Immature natural killer cell (primary cell): ENCODE measurements at regions not wholly inside any gene's neighbourhood (a gene's known extent, or its start where the extent isn't known, plus 50 kb on each side); places are given as distances from the start of the nearest gene placed in this dataset.

Source experiments
- DNase-seq, 3 donors: peaks; one replicate each; pipeline ENCODE4 v3.0.0; 2022; ENCODE audit warnings: mixed read lengths in 1 of 3
- H3K27ac Mint-ChIP-seq, 6 donors: one replicate each; pipeline ENCODE4 v1.8.0; 2020; ENCODE audit warnings: mixed read lengths in 6 of 6, mild to moderate bottlenecking in 5 of 6, inconsistent platforms in 4 of 6, moderate library complexity in 3 of 6
- H3K27me3 Mint-ChIP-seq, 3 donors: one replicate each; pipeline ENCODE4 v1.8.0; 2020 to 2021; ENCODE audit warnings: low read depth in 3 of 3, mild to moderate bottlenecking in 3 of 3, mixed read lengths in 3 of 3, moderate library complexity in 3 of 3, inconsistent platforms in 1 of 3
- H3K36me3 Mint-ChIP-seq, 3 donors: one replicate each; pipeline ENCODE4 v1.8.0; 2020; ENCODE audit warnings: mixed read lengths in 3 of 3, inconsistent platforms in 2 of 3, mild to moderate bottlenecking in 2 of 3
- H3K4me1 Mint-ChIP-seq, 2 donors: one replicate each; pipeline ENCODE4 v1.8.0; 2020; ENCODE audit warnings: inconsistent platforms in 2 of 2, mild to moderate bottlenecking in 2 of 2, mixed read lengths in 2 of 2, moderate library complexity in 1 of 2
- H3K4me3 Mint-ChIP-seq, 5 donors: one replicate each; pipeline ENCODE4 v1.8.0; 2020; ENCODE audit warnings: mild to moderate bottlenecking in 5 of 5, mixed read lengths in 5 of 5, inconsistent platforms in 3 of 5, moderate library complexity in 3 of 5
- H3K9me3 Mint-ChIP-seq, 6 donors: one replicate each; pipeline ENCODE4 v1.8.0; 2020; ENCODE audit warnings: mild to moderate bottlenecking in 6 of 6, mixed read lengths in 6 of 6, inconsistent platforms in 4 of 6, moderate library complexity in 3 of 6

DNA sequence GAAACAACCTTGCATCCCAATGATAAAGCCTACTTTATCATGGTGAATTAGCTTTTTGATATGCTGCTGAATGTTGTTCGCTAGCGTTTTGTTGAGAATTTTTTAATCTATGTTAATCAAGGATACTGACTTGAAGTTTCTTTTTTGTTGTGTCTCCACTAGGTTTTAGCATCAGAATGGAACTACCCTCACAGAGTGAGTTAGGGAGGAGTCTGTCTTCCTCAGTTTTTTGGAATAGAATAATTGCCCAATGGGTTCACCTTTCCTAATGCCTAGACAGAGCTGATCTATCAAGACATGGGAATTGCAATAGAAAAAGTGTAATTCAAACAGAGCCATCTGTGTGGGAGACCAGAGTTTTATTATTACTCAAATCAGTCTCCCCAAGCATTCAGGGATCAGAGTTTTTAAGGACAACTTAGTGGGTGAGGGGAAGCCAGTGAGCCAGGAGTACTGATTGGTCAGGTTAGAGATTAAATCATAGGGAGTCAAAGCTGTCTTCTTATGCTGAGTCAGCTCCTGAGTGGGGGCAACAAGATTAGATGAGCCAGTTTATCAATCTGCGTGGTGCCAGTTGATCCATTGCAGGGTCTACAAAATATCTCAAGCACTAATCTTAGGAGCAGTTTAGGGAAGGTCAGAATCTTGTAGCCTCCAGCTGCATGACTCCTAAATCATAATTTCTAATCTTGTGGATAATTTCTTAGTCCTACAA is 237.4 kb upstream of the PPP2R3A start:
- Mint-ChIP-seq H3K27me3 (peaks cover 0 to 2% (median 2%) of the 10 kb centered on the region in 3 donors), H3K4me3 (no peak overlapping the region), H3K27ac (no peak overlapping the region), H3K36me3 (no peaks in the 10 kb centered on the region), H3K9me3 (peaks cover 2 to 36% (median 15%) of the 10 kb centered on the region in 6 donors), H3K4me1 (no peaks in the 10 kb centered on the region)
- no peak for DNase-seq

DNA sequence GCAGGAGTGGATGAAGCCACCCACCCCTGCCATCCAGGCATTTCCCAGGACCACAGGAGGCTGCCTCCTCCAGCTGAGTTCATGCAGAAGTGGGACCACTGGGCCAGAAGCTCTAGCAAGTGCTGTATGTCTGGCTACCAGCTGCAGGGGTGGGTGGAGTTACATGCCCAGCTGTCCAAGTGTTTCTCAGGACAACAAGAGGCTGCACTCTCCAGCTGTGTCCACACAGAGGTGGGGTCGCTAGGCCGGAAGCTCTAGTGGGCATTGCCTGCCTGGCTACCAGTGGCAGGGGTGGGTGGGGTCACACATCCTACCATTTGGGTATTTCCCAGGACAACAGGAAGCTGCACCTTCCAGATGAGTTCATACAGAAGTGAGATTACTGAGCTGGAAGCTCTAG is 234.0 kb upstream of the PPP2R3A start:
- Mint-ChIP-seq H3K36me3 (peaks cover 0 to 5% (median 0%) of the 10 kb centered on the region in 3 donors), H3K4me3 (no peak overlapping the region), H3K27ac (no peak overlapping the region), H3K27me3 (peaks cover 0 to 2% (median 2%) of the 10 kb centered on the region in 3 donors), H3K9me3 (peaks cover 9 to 39% (median 17%) of the 10 kb centered on the region in 6 donors), H3K4me1 (no peaks in the 10 kb centered on the region)
- DNase-seq: no peak

- no peak overlapping the region for H3K4me3 Mint-ChIP-seq
- H3K36me3 Mint-ChIP-seq: peaks cover 0 to 5% (median 0%) of the 10 kb centered on the region in 3 donors
- no peaks in the 10 kb centered on the region for H3K4me1 Mint-ChIP-seq
- no peak for DNase-seq
- H3K27ac Mint-ChIP-seq: no peak overlapping the region
- H3K27me3 Mint-ChIP-seq: no peaks in the 10 kb centered on the region
- H3K9me3 Mint-ChIP-seq: peaks cover 7 to 49% (median 25%) of the 10 kb centered on the region in 6 donors
Measured at GRCh38 chr3:135736740-135737139, 228.8 kb upstream of the PPP2R3A start.

DNA sequence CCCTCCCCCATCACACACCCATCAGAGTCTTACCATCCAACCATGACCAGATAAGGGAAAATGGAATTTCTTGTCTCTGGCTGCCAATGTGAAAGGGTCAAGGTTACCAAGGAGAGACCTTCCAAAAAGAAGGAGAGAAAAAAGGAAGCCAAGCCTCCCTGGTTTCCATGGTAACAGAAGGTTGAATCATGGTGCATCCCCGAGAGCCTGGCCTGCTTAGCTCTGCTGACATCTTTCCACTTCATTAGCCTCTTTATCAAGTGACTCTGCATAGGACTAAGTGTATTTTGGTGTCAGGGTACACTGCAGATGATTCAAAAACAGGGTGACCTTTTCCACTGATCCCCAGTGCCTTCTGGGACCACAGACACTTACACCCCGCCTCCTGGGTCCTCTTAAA is 225.7 kb upstream of the PPP2R3A start:
- Mint-ChIP-seq H3K27ac (no peak overlapping the region), H3K4me1 (no peaks in the 10 kb centered on the region), H3K4me3 (no peak overlapping the region), H3K9me3 (peaks cover 8 to 36% (median 20%) of the 10 kb centered on the region in 6 donors), H3K36me3 (peaks cover 0 to 5% (median 0%) of the 10 kb centered on the region in 3 donors), H3K27me3 (no peaks in the 10 kb centered on the region)
- DNase-seq: no peak

DNA sequence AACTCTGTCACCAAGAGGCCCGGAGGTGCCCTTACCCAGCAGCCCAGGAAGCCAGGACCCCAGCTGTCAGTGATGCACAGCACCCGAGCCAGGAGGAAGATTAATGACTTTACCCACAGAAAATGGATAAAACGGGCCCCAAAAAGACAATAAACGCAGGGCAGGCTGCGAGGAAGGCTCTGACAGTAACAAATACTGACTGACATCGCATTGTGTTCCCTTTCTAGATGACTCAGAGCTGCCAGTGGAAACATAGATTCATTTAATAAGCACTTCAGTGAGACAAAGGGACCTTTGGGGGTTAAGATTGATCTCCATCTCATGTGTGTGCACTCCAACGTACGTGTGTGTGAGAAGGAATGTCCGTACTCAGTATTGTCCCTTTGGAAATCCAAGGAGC is 225.3 kb upstream of the PPP2R3A start:
- peaks cover 0 to 5% (median 0%) of the 10 kb centered on the region in 3 donors for H3K36me3 Mint-ChIP-seq
- DNase-seq: no peak
- H3K9me3 Mint-ChIP-seq: peaks cover 6 to 36% (median 18%) of the 10 kb centered on the region in 6 donors
- H3K27me3 Mint-ChIP-seq: no peaks in the 10 kb centered on the region
- no peaks in the 10 kb centered on the region for H3K4me1 Mint-ChIP-seq
- H3K27ac Mint-ChIP-seq: no peak overlapping the region
- H3K4me3 Mint-ChIP-seq: no peak overlapping the region

DNA sequence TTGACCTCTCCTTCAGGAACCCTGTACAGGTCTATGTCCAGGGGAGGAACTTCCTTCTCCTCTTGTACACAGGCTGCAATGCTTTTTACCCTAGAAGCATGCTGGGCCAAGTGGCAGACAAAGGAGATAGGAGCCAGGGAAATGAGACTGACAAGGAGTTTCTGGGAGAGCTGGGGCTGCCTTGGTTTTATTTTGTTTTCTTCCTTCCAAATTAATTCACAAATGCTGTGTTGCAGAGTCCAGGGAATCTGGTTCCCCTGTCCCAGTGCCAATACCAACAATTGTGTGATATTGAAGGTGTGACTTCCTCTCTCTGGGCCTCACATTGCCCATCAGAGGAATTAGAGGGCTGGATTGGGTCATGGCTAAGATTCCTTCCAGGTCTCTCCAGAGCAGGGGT is 224.8 kb upstream of the PPP2R3A start:
- DNase-seq: no peak
- Mint-ChIP-seq H3K27me3 (no peaks in the 10 kb centered on the region), H3K27ac (no peak overlapping the region), H3K36me3 (peaks cover 0 to 4% (median 0%) of the 10 kb centered on the region in 3 donors), H3K4me1 (no peaks in the 10 kb centered on the region), H3K4me3 (no peak overlapping the region), H3K9me3 (peaks cover 4 to 32% (median 17%) of the 10 kb centered on the region in 6 donors)

- no peak overlapping the region for H3K4me3 Mint-ChIP-seq
- no peaks in the 10 kb centered on the region for H3K4me1 Mint-ChIP-seq
- no peaks in the 10 kb centered on the region for H3K36me3 Mint-ChIP-seq
- no peak overlapping the region for H3K27ac Mint-ChIP-seq
- H3K27me3 Mint-ChIP-seq: peaks cover 0 to 2% (median 2%) of the 10 kb centered on the region in 3 donors
- no peak for DNase-seq
- peaks cover 0 to 11% (median 3%) of the 10 kb centered on the region in 6 donors for H3K9me3 Mint-ChIP-seq
Measured at GRCh38 chr3:135751991-135752390, 213.5 kb upstream of the PPP2R3A start.

DNA sequence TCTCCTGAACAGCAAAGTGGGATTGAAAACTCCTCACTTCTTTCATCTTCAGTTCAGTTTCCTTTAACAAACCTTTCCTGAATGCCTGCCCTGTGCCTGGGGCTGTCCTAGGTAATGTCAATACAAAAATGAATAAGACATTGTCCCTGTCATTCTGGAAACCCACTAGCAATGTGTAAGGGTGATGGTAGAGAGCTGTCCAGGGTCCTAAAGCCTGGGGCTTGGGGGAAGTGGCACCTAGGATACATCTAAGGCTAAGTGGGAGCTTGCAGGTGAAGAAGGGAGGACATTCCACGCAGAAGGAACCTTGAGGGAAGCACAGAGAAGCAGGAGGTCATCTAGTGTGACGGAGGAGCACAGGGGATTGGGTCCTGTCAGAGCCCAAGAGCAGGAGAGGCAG is 212.7 kb upstream of the PPP2R3A start:
- Mint-ChIP-seq H3K4me3 (no peak overlapping the region), H3K9me3 (peaks cover 0 to 11% (median 5%) of the 10 kb centered on the region in 6 donors), H3K27ac (no peak overlapping the region), H3K36me3 (no peaks in the 10 kb centered on the region), H3K4me1 (no peaks in the 10 kb centered on the region), H3K27me3 (peaks cover 0 to 2% (median 2%) of the 10 kb centered on the region in 3 donors)
- DNase-seq: no peak

GRCh38 chr3:135753506-135753905 is 212.0 kb upstream of the PPP2R3A start:
- no peaks in the 10 kb centered on the region for H3K36me3 Mint-ChIP-seq
- H3K4me3 Mint-ChIP-seq: no peak overlapping the region
- no peaks in the 10 kb centered on the region for H3K4me1 Mint-ChIP-seq
- DNase-seq: no peak
- H3K27ac Mint-ChIP-seq: no peak overlapping the region
- H3K27me3 Mint-ChIP-seq: peaks cover 0 to 2% (median 2%) of the 10 kb centered on the region in 3 donors
- H3K9me3 Mint-ChIP-seq: peaks cover 0 to 11% (median 5%) of the 10 kb centered on the region in 6 donors

DNA sequence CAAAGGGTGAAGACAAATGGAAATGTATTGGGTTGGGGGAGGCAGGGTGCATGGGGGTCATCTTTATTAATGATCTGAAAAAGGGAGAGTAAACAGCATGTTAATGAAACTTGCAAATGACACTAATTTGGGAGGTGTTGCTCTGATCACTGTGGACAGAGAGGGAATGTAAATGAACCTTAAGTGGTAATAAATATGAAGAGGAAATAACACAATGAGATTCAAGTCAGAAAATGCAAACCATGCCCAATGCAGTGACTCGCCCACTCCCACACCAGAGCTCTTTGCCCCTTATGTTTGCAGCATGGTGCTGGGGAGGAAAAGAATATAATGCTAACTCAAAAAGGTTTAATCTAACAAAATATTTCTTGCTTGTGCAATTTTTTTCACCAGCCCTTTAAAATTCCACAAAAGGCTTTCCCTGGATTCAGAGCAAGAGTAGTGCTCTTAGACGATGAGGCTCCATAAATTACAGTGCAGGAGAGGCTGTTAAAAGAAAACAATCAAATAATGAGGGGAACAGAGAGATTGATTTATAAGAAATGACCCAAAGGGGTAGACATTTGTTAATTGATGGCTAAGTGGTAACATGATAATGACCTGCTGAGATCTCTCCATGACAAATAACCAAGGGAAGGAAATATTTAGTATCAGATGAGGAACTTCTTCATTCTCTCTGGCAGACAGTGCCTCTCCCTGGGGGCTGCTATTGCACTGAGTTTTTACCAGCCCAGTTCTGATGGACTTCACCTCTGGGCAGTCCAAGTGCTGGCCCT is 210.0 kb upstream of the PPP2R3A start:
- H3K27me3 Mint-ChIP-seq: peaks cover 0 to 2% (median 0%) of the 10 kb centered on the region in 3 donors
- peaks cover 0 to 3% (median 0%) of the 10 kb centered on the region in 3 donors for H3K36me3 Mint-ChIP-seq
- H3K9me3 Mint-ChIP-seq: peaks cover 0 to 10% (median 3%) of the 10 kb centered on the region in 6 donors
- no peak overlapping the region for H3K4me3 Mint-ChIP-seq
- H3K4me1 Mint-ChIP-seq: no peaks in the 10 kb centered on the region
- no peak for DNase-seq
- H3K27ac Mint-ChIP-seq: no peak overlapping the region

DNA sequence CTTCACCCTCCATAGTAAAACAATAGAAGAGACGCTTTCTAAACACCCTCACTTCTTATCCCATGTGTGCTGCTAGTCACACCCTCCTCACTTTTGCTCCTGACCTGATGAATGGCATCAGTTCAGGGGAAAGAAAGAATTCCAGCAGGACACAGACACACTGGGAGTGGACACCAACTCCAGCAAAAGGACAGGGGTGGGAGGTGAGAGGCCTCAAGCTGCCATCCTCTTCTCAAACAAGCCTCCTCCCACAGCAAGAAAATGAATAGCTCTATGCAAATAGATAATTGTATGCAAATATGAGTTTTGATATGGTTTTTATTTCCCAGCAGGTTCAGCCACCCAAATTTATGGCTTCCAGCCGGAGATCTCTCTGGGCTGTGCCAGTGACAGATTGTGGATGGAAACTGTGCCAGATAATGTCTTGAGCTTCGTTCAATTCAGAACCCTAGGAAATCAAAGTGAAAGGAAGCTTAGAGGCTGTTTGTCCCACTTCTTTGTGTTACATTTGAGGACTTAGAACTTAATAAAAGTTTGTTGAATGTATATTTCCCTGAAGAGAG is 209.3 kb upstream of the PPP2R3A start:
- H3K4me3 Mint-ChIP-seq: no peak overlapping the region

GRCh38 chr3:135757421-135757820 is 208.1 kb upstream of the PPP2R3A start:
- Mint-ChIP-seq H3K36me3 (peaks cover 0 to 3% (median 0%) of the 10 kb centered on the region in 3 donors), H3K27me3 (peaks cover 0 to 2% (median 0%) of the 10 kb centered on the region in 3 donors), H3K9me3 (peaks cover 0 to 10% (median 4%) of the 10 kb centered on the region in 6 donors), H3K27ac (no peak overlapping the region), H3K4me3 (no peak overlapping the region), H3K4me1 (no peaks in the 10 kb centered on the region)
- no peak for DNase-seq

More for the DNA sequence above, 209.3 kb upstream of the PPP2R3A start:
- H3K27me3 Mint-ChIP-seq: no peaks in the 10 kb centered on the region
- peaks cover 0 to 10% (median 3%) of the 10 kb centered on the region in 6 donors for H3K9me3 Mint-ChIP-seq
- peaks cover 0 to 3% (median 0%) of the 10 kb centered on the region in 3 donors for H3K36me3 Mint-ChIP-seq
- no peak overlapping the region for H3K27ac Mint-ChIP-seq
- no peak for DNase-seq
- H3K4me1 Mint-ChIP-seq: no peaks in the 10 kb centered on the region

DNA sequence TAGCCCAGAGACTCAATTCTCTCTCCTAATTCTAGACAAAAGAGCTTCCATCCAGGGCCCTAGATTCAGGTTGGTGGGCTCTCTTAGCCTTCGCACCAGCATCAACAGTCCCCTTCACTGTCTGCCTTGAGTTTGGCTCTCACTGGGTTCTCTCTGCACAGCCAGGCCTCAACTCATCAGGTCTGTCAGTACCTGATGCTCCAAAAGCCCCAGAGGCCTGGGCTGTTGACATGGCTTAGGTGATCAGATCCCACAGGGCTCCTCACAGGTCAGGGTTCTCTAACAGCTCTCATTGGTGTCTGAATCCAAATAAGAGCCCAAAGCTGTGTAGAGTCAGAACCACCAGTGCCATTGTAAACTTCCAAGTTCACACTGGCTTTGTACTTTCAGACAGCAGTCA is 206.6 kb upstream of the PPP2R3A start:
- Mint-ChIP-seq H3K27ac (no peak overlapping the region), H3K4me3 (no peak overlapping the region), H3K9me3 (peaks cover under 1 to 9% (median 3%) of the 10 kb centered on the region in 6 donors), H3K4me1 (no peaks in the 10 kb centered on the region), H3K27me3 (peaks cover 0 to 3% (median 0%) of the 10 kb centered on the region in 3 donors), H3K36me3 (peaks cover 0 to 3% (median 0%) of the 10 kb centered on the region in 3 donors)
- no peak for DNase-seq

DNA sequence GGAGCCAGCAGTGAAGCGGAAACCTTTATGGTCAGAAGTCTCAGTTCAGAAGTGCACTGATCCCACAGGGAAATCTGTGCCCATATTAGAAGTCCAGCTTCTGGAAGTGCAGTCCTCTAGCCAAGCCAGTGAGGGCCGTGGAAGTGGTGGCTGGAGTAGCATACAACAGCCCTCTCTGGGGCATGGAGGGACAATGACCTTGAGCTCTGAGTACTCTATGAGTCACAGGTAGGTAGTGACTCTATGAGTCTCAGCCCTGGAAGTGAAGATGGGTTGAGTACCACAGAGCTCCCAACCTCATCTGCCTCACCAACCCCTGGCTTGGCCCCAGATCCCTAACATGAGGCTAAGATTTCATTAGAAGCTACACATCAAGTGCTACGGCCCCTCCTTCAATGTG is 205.9 kb upstream of the PPP2R3A start:
- no peak for DNase-seq
- H3K27ac Mint-ChIP-seq: no peak overlapping the region
- H3K4me3 Mint-ChIP-seq: no peak overlapping the region
- peaks cover 0 to 3% (median 0%) of the 10 kb centered on the region in 3 donors for H3K27me3 Mint-ChIP-seq
- no peaks in the 10 kb centered on the region for H3K4me1 Mint-ChIP-seq
- H3K9me3 Mint-ChIP-seq: peaks cover 1 to 9% (median 5%) of the 10 kb centered on the region in 6 donors
- peaks cover 0 to 3% (median 0%) of the 10 kb centered on the region in 3 donors for H3K36me3 Mint-ChIP-seq
